ENCODE measurements at regions not wholly inside any gene's neighbourhood (a gene's known extent, or its start where the extent isn't known, plus 50 kb on each side); places are given as distances from the start of the nearest gene placed in this dataset.

DNA sequence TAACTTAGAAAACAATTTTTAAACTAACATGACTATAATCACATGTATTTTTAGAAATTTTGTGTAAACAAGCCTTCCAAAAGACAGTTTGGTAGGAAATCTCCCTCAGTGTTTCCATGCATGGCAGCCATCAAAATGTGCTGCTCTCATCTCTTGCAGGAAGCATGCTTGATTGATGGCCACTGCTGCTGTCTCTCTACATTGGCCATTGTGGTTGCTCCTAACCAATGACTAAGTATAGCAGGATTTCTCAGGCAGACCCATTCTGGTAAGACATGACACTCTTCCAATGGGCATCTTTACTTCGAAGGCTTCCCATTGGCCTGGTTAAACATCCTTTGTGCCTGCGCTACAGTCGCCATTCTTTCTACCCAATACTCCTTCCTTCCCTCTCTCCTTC lies 78.9 kb upstream of the GUCY1A1 start:
- no peak for TF ChIP-seq EZH2 (IDR thresholded peaks at IDR 0.05; ENCODE audit: borderline replicate concordance, low read depth, low read length, severe bottlenecking)
- TF ChIP-seq, protein P1, sequence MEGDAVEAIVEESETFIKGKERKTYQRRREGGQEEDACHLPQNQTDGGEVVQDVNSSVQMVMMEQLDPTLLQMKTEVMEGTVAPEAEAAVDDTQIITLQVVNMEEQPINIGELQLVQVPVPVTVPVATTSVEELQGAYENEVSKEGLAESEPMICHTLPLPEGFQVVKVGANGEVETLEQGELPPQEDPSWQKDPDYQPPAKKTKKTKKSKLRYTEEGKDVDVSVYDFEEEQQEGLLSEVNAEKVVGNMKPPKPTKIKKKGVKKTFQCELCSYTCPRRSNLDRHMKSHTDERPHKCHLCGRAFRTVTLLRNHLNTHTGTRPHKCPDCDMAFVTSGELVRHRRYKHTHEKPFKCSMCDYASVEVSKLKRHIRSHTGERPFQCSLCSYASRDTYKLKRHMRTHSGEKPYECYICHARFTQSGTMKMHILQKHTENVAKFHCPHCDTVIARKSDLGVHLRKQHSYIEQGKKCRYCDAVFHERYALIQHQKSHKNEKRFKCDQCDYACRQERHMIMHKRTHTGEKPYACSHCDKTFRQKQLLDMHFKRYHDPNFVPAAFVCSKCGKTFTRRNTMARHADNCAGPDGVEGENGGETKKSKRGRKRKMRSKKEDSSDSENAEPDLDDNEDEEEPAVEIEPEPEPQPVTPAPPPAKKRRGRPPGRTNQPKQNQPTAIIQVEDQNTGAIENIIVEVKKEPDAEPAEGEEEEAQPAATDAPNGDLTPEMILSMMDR (IDR thresholded peaks at IDR 0.05; ENCODE audit: borderline replicate concordance, extremely low read depth, low read length, poor library complexity, severe bottlenecking), result no peak
